Mucosa of descending colon (tissue), 3 donors: ENCODE measurements at regions not wholly inside any gene's neighbourhood (a gene's known extent, or its start where the extent isn't known, plus 50 kb on each side); places are given as distances from the start of the nearest gene placed in this dataset.

Experiments
- ATAC-seq: fragments of 200-7000 bp; cut with Tn5 transposase; one replicate; pipeline ENCODE4 v1.9.1; 2020; ENCODE audit warnings: mild to moderate bottlenecking, moderate library complexity
- DNase-seq, 3 donors: peaks; one replicate each; pipeline ENCODE4 v3.0.0-alpha.2; 2020
- H3K36me3 ChIP-seq: fragments of 200-600 bp; one replicate; pipeline ENCODE4 v1.8.0; 2021; ENCODE audit warnings: low read depth, mild to moderate bottlenecking
- H3K4me1 ChIP-seq: fragments of 200-600 bp; one replicate; pipeline ENCODE4 v1.8.0; 2021; ENCODE audit warnings: low read depth, mild to moderate bottlenecking
- H3K4me3 ChIP-seq: fragments of 200-600 bp; one replicate; pipeline ENCODE4 v1.8.0; 2021; ENCODE audit warnings: mild to moderate bottlenecking
- H3K9me3 ChIP-seq: fragments of 200-600 bp; one replicate; pipeline ENCODE4 v1.8.0; 2021; ENCODE audit warnings: mild to moderate bottlenecking
- intact Hi-C, 2 donors: fragments of 100-400 bp; cut with DNase I in 1 of 2; cut with micrococcal nuclease in 1 of 2; formaldehyde crosslinking; loops; one replicate each; pipeline versions ENCODE4 v1.11.0 to v1.11.1; 2022; cut with DNase I, micrococcal nuclease
- TF ChIP-seq, protein P1 (sequence below): fragments of 200-600 bp; IDR thresholded peaks from one replicate; pipeline ENCODE4 v1.8.0; 2022; ENCODE audit warnings: antibody characterized with exemption, mild to moderate bottlenecking
- donor health status: DM: no; HTN: no; CAD: no; lungs with moderate emphysema.
- donor health status: DM: no; HTN: no; CAD: no.
- donor health status: DM: no; HTN: yes; CAD: no.

DNA sequence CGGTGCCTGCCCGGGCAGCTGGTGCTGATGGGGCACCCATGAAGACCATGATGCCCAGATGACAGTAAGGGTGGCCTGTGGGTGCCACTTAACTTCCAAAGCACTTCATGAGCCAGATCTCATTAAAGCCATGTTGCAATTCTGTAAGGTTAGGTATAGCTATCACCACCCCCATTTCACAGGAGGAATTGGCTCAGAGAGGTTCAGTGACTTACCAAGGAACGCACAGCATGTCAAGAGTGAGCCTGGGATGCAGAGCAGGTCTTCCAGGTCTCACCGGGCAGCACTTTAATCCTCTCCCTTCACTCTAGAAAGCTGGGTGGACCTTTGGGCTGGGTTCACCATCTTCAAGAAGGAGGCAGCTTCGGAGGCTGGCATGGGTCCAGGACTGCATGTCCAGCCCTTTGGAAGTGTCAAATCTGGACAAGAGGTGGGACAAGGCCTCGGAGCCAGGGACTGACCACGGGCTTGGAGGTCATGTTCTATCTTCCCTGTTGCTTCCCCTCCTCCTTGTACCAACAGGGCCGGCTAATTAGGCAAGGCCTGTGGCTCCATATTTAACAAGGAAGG, 189.8 kb downstream of the URI1 start:
- no peak for ATAC-seq
- H3K36me3 ChIP-seq, result no peaks in the 10 kb centered on the region
- no peaks in the 10 kb centered on the region for H3K4me1 ChIP-seq
- H3K9me3 ChIP-seq, result no peaks in the 10 kb centered on the region
- no peak overlapping the region for H3K4me3 ChIP-seq
- intact Hi-C loops, result no loop called here
- no peak for DNase-seq
- TF ChIP-seq, protein P1, sequence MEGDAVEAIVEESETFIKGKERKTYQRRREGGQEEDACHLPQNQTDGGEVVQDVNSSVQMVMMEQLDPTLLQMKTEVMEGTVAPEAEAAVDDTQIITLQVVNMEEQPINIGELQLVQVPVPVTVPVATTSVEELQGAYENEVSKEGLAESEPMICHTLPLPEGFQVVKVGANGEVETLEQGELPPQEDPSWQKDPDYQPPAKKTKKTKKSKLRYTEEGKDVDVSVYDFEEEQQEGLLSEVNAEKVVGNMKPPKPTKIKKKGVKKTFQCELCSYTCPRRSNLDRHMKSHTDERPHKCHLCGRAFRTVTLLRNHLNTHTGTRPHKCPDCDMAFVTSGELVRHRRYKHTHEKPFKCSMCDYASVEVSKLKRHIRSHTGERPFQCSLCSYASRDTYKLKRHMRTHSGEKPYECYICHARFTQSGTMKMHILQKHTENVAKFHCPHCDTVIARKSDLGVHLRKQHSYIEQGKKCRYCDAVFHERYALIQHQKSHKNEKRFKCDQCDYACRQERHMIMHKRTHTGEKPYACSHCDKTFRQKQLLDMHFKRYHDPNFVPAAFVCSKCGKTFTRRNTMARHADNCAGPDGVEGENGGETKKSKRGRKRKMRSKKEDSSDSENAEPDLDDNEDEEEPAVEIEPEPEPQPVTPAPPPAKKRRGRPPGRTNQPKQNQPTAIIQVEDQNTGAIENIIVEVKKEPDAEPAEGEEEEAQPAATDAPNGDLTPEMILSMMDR, result no peak

- no peak overlapping the region for H3K4me3 ChIP-seq
- ATAC-seq (no peak), DNase-seq (no peak)
- H3K4me1 ChIP-seq, result no peaks in the 10 kb centered on the region
- no peaks in the 10 kb centered on the region for H3K9me3 ChIP-seq
- no peaks in the 10 kb centered on the region for H3K36me3 ChIP-seq
- intact Hi-C loops, result no loop called here
- TF ChIP-seq, protein P1, result no peak
Observed at GRCh38 chr19:30132343-30133075, 190.5 kb downstream of the URI1 start.

GRCh38 chr19:30133803-30134202, 191.8 kb downstream of the URI1 start:
- intact Hi-C loops, result no loop called here
- no peak overlapping the region for H3K4me3 ChIP-seq
- DNase-seq (no peak), ATAC-seq (no peak)
- H3K36me3 ChIP-seq, result no peaks in the 10 kb centered on the region
- no peaks in the 10 kb centered on the region for H3K4me1 ChIP-seq
- no peaks in the 10 kb centered on the region for H3K9me3 ChIP-seq
- TF ChIP-seq, protein P1, result no peak

DNA sequence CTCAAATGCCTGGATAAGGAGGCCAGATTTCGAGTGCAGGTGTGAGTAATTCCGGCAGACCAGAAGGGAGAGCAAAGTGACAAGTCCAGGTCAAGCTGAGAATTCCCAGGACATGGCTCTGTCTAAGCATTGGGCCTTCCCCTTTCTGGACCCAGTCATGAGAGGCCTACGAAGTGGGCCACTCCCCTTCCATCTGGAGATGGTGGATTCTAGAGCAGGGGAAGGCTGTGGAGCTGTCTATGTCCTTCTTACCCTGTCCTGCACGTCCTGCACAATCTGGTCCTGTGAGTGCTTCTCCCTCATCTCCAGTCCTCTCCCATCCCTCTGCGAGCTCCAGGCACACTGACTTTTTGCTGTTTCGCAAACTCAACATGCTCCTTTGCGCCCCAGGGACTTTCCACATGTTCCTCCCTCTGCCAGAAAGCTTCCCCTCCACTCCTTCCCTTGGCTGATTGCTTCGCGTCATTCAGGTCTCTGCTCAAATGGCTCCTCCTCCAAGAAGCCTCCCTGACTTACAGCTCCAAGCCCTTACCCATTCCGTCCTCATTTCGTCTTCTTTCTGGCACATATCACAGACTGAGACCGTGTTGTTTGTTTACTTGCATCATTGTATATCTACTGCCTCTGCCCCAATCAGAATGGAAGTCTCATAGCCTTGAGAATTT, 193.2 kb downstream of the URI1 start:
- intact Hi-C loops, result no loop called here
- TF ChIP-seq, protein P1, result no peak
- Histone ChIP-seq H3K4me3 (no peak overlapping the region), H3K9me3 (no peaks in the 10 kb centered on the region), H3K36me3 (no peaks in the 10 kb centered on the region), H3K4me1 (no peaks in the 10 kb centered on the region)
- ATAC-seq, result no peak
- no peak for DNase-seq

DNA sequence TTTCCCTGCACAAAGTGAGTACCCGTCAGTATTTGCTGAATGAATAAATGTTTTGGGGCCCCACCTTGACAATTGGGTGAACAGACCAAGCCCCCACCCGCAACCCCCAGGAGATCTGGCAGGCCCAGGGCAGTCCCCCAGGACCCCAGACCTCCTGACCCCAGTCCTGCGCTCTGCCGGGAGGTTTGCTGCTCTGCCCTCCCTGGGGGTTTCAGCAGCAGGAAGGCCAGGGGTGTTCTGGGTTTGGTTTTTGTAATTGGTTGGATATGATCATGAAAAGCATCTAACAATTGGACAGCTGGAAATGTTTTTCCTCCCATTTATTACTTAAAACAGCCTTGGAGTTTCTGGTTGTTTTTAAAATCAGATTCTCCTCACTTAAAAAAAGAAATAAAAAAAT, 193.8 kb downstream of the URI1 start:
- TF ChIP-seq, protein P1, result no peak
- Histone ChIP-seq H3K9me3 (no peaks in the 10 kb centered on the region), H3K4me1 (no peaks in the 10 kb centered on the region), H3K36me3 (no peaks in the 10 kb centered on the region), H3K4me3 (no peak overlapping the region)
- intact Hi-C loops, result no loop called here
- DNase-seq (no peak), ATAC-seq (no peak)
